ACC112 (cell line): ENCODE measurements at regions not wholly inside any gene's neighbourhood (a gene's known extent, or its start where the extent isn't known, plus 50 kb on each side); places are given as distances from the start of the nearest gene placed in this dataset.

Experiments
- H2AFZ ChIP-seq: fragments of 200-600 bp; sonication (generic); one replicate; pipeline ENCODE4 v1.6.0; 2017; ENCODE audit warnings: antibody characterized with exemption, low read length; ENCODE audit not compliant: unreplicated experiment
- H3K27ac ChIP-seq: fragments of 200-600 bp; sonication (generic); 2 replicates; pipeline ENCODE4 v1.5.1; 2014; ENCODE audit warnings: low read depth, mild to moderate bottlenecking, antibody characterized with exemption, low read length, moderate library complexity
- H3K27me3 ChIP-seq: fragments of 200-600 bp; sonication (generic); 2 replicates; pipeline ENCODE4 v1.6.1; 2014; ENCODE audit warnings: mild to moderate bottlenecking, antibody characterized with exemption, low read length, moderate library complexity, mixed read lengths; ENCODE audit not compliant: insufficient read depth
- H3K36me3 ChIP-seq: fragments of 200-600 bp; sonication (generic); 2 replicates; pipeline ENCODE4 v1.6.1; 2016; ENCODE audit warnings: mild to moderate bottlenecking, antibody characterized with exemption, low read length, moderate library complexity, mixed read lengths; ENCODE audit not compliant: insufficient read depth
- H3K4me1 ChIP-seq: fragments of 200-600 bp; sonication (generic); one replicate; pipeline ENCODE4 v1.6.1; 2016; ENCODE audit warnings: low read length, mixed read lengths; ENCODE audit not compliant: insufficient read depth, unreplicated experiment, control insufficient read depth
- H3K4me3 ChIP-seq: fragments of 200-600 bp; sonication (generic); 2 replicates; pipeline ENCODE4 v1.5.1; 2014; ENCODE audit warnings: mild to moderate bottlenecking, low read depth, low read length
- H3K79me2 ChIP-seq: fragments of 200-600 bp; sonication (generic); one replicate; pipeline ENCODE4 v1.6.0; 2016; ENCODE audit warnings: low read length; ENCODE audit not compliant: control insufficient read depth, unreplicated experiment, insufficient read depth

DNA sequence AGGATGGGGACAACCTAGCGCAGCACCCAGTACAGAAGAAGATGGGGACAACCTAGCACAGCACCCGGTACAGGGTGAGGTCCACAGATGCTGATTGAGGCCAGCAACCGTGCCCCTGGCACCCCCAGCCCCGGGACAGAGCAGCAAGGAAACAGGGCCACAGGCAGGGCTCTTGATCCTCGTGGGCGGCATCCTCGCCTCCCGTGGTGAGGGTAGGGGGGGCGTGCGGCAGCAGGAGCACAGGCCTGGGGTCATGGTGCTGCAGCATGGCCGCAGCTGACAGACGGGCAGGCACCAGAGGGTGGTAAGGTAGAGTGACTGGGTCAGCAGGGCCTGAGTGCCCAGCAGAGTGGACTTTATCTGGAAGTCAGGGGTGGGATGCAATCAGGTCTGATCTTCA is 89.5 kb downstream of the HMX1 start:
- no peaks in the 10 kb centered on the region for H3K4me1 ChIP-seq
- H3K27me3 ChIP-seq, result no peaks in the 10 kb centered on the region
- no peaks in the 10 kb centered on the region for H3K79me2 ChIP-seq
- no peak overlapping the region for H3K4me3 ChIP-seq
- no peak overlapping the region for H3K27ac ChIP-seq
- no peaks in the 10 kb centered on the region for H3K36me3 ChIP-seq
- no peak overlapping the region for H2AFZ ChIP-seq

DNA sequence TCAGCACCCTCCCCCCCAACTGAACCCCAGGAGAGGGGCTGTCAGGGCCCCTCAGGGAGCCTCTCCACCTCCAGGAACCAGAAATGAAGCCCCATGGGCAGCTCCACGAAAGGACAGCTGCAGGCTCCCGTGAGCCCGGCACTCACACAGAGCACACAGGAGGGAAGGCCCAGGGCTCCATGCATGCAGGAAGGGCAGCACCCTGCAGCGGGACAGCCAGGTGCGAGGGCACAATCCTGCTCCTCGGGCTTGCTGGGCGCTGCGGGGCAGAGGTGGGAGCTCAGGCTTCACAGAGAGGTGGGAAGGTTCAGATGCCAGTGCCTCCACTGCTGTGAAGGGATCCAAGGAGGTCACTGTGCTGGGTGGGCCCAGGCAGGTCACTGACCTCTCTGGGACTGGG is 90.0 kb downstream of the HMX1 start:
- Histone ChIP-seq H3K79me2 (no peaks in the 10 kb centered on the region), H3K4me1 (no peaks in the 10 kb centered on the region), H3K27me3 (no peaks in the 10 kb centered on the region), H3K27ac (no peak overlapping the region), H3K4me3 (no peak overlapping the region), H3K36me3 (no peaks in the 10 kb centered on the region), H2AFZ (no peak overlapping the region)

- Histone ChIP-seq H3K36me3 (no peaks in the 10 kb centered on the region), H3K4me1 (no peaks in the 10 kb centered on the region), H3K27me3 (no peaks in the 10 kb centered on the region), H3K27ac (no peak overlapping the region), H2AFZ (no peak overlapping the region), H3K79me2 (no peaks in the 10 kb centered on the region), H3K4me3 (no peak overlapping the region)
Observed at GRCh38 chr4:8780596-8781368, 90.9 kb downstream of the HMX1 start.

DNA sequence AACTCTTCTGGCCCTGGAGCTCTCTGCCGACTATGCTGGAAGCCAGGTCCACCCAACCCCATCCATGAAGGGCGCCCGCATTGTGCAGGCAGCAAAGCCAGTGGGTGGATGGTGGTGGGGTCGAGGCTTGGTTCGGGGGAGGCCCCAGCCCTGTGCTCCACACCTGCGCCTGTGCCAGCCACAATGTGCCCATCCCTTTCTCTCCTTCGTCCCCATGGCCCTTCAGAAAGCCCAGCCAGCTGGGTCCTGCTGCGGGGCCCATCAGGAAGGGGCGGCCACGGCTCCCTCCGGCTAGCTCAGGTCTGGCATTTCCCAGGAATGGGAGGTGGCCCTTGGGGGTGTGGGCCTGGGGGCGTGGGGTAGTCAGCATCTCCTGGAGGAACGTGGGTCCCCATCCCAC is 91.6 kb downstream of the HMX1 start:
- no peak overlapping the region for H3K27ac ChIP-seq
- no peaks in the 10 kb centered on the region for H3K27me3 ChIP-seq
- H3K79me2 ChIP-seq, result no peaks in the 10 kb centered on the region
- H3K4me1 ChIP-seq, result no peaks in the 10 kb centered on the region
- H2AFZ ChIP-seq, result no peak overlapping the region
- no peaks in the 10 kb centered on the region for H3K36me3 ChIP-seq
- no peak overlapping the region for H3K4me3 ChIP-seq

GRCh38 chr4:8779490-8779932 is 92.1 kb downstream of the HMX1 start:
- Histone ChIP-seq H2AFZ (no peak overlapping the region), H3K36me3 (no peaks in the 10 kb centered on the region), H3K79me2 (no peaks in the 10 kb centered on the region)

GRCh38 chr4:8778760-8779159 is 92.9 kb downstream of the HMX1 start:
- H2AFZ ChIP-seq, result no peak overlapping the region
- no peak overlapping the region for H3K27ac ChIP-seq
- H3K79me2 ChIP-seq, result no peaks in the 10 kb centered on the region
- H3K4me3 ChIP-seq, result no peak overlapping the region
- H3K27me3 ChIP-seq, result no peaks in the 10 kb centered on the region
- no peaks in the 10 kb centered on the region for H3K4me1 ChIP-seq
- no peaks in the 10 kb centered on the region for H3K36me3 ChIP-seq

More at GRCh38 chr4:8779490-8779932, 92.1 kb downstream of the HMX1 start:
- no peak overlapping the region for H3K27ac ChIP-seq
- no peaks in the 10 kb centered on the region for H3K4me1 ChIP-seq
- no peaks in the 10 kb centered on the region for H3K27me3 ChIP-seq
- H3K4me3 ChIP-seq, result no peak overlapping the region

- Histone ChIP-seq H3K4me3 (no peak overlapping the region), H3K79me2 (no peaks in the 10 kb centered on the region), H2AFZ (no peak overlapping the region), H3K36me3 (no peaks in the 10 kb centered on the region), H3K27me3 (no peaks in the 10 kb centered on the region), H3K27ac (no peak overlapping the region), H3K4me1 (no peaks in the 10 kb centered on the region)
Observed at GRCh38 chr4:8778291-8778690, 93.3 kb downstream of the HMX1 start.

GRCh38 chr4:8777320-8778196 is 94.1 kb downstream of the HMX1 start:
- Histone ChIP-seq H2AFZ (no peak overlapping the region), H3K79me2 (no peaks in the 10 kb centered on the region), H3K27me3 (no peaks in the 10 kb centered on the region), H3K36me3 (no peaks in the 10 kb centered on the region), H3K4me1 (no peaks in the 10 kb centered on the region), H3K27ac (no peak overlapping the region), H3K4me3 (no peak overlapping the region)

DNA sequence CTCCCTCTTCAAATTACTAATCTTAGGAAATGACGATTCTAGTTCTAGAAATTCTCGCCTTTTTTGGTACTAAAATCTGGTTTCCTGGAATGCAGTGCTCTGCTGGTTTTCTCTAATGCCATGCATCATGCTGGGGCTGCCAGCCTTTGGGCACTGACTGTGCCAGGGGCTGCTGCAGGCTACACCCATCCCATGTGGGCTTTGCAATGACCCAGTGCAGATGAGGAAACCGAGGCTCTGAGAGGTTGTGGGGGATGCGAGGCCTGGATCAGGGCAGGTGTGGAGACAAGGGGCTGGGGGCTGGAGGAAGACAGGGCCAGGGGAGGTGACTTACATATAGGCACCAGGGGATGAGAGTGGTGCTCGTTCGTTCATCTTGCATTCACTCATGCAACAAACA is 95.3 kb downstream of the HMX1 start:
- H3K79me2 ChIP-seq, result no peaks in the 10 kb centered on the region
- no peaks in the 10 kb centered on the region for H3K27me3 ChIP-seq
- no peak overlapping the region for H3K27ac ChIP-seq
- H3K4me1 ChIP-seq, result no peaks in the 10 kb centered on the region
- H3K4me3 ChIP-seq, result no peak overlapping the region
- H2AFZ ChIP-seq, result no peak overlapping the region
- H3K36me3 ChIP-seq, result no peaks in the 10 kb centered on the region

DNA sequence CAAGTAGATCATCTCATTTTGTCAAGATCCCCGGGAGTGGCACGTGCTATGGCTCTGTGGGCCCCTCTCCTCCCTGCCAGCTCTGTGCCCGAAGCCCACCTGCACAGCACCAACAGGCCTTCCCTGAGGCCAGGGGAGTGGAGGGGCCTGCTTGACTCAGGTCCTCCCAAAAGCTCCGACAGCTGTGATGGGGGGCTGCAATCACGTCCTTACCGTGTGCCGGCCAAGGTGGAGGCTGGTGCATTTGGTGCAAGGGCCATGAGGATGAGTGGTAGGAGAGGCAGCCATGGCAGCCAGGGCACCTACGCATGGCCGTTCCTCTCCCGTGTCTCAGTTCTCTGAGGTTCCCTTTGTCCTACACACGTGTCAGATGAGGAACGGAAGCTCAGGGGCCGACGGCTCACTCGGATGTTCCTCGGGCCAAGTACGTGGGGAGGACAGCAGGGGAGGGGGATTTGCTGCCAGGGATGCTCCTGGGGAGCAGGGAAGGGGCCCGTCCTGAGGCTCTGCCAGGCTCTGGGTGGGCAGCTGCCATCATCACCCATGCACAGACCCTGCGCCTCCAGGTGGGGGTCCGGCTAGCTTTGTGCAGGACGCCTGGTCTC is 95.8 kb downstream of the HMX1 start:
- H3K27me3 ChIP-seq, result no peaks in the 10 kb centered on the region
- H3K4me3 ChIP-seq, result no peak overlapping the region
- H3K4me1 ChIP-seq, result no peaks in the 10 kb centered on the region
- H3K79me2 ChIP-seq, result no peaks in the 10 kb centered on the region
- H3K36me3 ChIP-seq, result no peaks in the 10 kb centered on the region
- no peak overlapping the region for H2AFZ ChIP-seq
- no peak overlapping the region for H3K27ac ChIP-seq
